Stimulated activated CD4-positive, alpha-beta T cell treated with anti-CD3 and anti-CD28 coated beads, Interleukin-4, amount 100 ng/mL, for 48 hours (primary cell): ENCODE measurements at regions not wholly inside any gene's neighbourhood (a gene's known extent, or its start where the extent isn't known, plus 50 kb on each side); places are given as distances from the start of the nearest gene placed in this dataset.
A peak's percentile ranks its signal among the peaks of the same experiment; 100 is the strongest.
"Not testable (repeated sequence)": the region's sequence is repeated elsewhere in the genome, so short reads cannot be mapped to it uniquely, and the experiment has no call there.

Experiments used
- DNase-seq, 2 donors: peaks; one replicate each; pipeline ENCODE4 v3.0.0-alpha.2; 2020; ENCODE audit warnings: low read depth in 2 of 2

GRCh38 chr7:131961054-131961680, 404.7 kb upstream of the PODXL start:
- no peak for DNase-seq

GRCh38 chr7:131959106-131959812, 402.8 kb upstream of the PODXL start:
- DNase-seq = no peak

- DNase-seq = no peak
Observed at GRCh38 chr7:131957338-131958020, 401.1 kb upstream of the PODXL start.

DNA sequence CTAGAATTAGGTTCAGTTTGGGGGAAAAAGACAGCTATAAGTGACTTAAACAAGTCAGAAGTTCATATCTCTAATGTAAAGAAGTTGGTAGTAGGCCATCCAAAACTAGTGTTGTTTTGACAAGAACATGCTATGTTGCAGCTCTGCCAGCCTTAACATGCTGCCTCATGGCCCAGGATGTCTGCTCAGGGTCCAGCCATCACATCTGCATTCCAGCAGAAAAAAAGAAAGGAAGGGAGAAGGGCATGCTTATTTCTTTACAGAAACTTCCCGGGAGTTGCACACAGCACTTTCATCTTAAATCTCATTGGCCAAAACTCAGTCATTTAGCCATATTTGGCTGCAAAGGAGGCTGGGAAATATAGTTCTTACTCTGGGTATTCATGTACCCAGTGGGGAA, 400.4 kb upstream of the PODXL start:
- no peak for DNase-seq

- DNase-seq = no peak
Observed at GRCh38 chr7:131955679-131956078, 399.3 kb upstream of the PODXL start.

DNA sequence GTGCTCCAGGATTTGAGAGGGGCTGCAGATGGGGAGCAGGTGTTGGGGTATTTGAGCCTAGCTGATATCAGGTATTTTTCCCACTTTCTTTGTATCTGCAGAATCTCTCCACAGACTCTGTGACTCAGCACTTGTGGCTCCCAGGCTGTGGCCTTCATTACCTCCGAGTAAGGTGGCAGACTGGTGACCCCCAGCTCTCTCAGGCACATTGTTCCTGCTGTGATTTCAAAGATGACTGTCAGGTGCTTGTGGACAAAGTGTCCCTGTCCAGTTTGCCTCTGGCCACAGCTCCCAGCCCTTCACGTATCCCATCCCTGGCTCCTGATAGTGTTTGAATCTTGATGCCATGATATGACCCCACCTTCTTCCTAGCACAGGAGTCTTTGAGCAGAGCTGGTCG, 396.8 kb upstream of the PODXL start:
- no peak for DNase-seq

GRCh38 chr7:131952365-131952764, 395.9 kb upstream of the PODXL start:
- DNase-seq = no peak

- DNase-seq = no peak
Observed at GRCh38 chr7:131950758-131951157, 394.3 kb upstream of the PODXL start.

DNA sequence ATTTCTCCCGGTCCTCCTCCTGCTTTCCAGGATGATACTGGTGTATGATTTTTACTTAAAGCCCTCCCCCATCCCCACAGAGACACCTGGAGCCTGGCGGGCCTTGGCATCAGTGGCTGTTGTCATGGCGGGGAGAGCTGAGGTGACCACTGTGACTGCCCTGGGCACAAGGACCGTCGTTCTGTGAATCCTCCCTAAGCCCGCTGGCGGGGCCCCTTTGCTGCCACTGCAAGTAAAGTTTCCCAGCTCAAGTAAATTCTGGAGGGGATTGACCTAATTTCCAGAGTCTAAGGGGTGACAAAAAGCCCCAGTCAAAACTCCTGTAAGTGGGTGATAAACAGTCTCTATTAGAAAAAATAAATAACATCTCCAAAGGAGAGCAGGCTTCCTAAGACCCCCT, 393.2 kb upstream of the PODXL start:
- no peak for DNase-seq

GRCh38 chr7:131948434-131949053, 392.1 kb upstream of the PODXL start:
- no peak for DNase-seq

- no peak for DNase-seq
Observed at GRCh38 chr7:131947661-131948060, 391.2 kb upstream of the PODXL start.

DNA sequence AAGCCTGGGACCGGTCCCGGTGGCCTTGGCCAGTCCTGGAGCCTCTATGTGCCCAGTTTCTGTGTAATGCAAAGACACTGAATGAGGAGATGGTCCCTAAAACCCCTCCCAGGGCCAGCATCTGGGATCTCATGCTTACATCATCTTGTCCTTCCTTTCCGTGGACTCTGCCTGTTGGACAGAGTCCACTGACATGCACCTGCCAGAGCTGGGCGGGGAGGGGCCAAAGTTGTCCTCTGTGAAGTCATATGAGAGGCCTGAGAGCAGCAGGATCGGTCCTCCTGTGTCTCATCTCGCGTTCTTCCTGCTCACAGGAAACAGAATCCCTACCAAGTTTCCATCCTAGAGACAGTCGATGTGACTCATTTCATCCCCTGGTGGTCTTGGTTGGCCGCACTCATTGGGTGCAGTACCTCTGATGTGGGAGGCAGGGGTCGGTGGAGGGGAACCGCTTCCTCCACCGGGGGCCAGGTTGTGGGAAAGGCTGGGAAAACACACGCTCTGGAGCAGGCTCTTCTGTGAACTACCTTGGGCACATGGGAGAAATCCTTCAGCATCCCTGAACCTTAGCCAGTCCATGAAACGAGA, 389.6 kb upstream of the PODXL start:
- DNase-seq = no peak

GRCh38 chr7:131945313-131945911, 389.0 kb upstream of the PODXL start:
- peak; percentile 19 to 39 for DNase-seq

GRCh38 chr7:131944556-131945069, 388.2 kb upstream of the PODXL start:
- DNase-seq = no peak

DNA sequence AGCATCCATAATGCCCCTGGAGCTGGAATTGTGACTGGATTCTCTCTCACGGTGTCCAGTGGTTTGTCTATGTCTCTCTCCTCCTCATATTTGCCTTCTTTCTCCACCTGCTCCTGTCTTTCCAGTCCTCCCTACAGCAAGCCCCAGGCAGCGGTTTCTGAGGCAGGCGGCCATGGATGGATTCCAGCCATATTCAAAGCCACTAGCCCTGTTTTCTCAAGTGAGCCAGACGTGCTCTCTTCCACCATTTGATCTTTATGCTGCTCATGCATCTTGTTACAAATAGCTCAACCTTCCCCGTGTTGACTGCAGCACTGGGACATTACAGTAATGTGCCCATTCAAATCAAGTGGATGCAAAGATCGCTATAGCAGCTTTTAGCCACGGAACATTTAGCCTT, 387.2 kb upstream of the PODXL start:
- DNase-seq = no peak

DNA sequence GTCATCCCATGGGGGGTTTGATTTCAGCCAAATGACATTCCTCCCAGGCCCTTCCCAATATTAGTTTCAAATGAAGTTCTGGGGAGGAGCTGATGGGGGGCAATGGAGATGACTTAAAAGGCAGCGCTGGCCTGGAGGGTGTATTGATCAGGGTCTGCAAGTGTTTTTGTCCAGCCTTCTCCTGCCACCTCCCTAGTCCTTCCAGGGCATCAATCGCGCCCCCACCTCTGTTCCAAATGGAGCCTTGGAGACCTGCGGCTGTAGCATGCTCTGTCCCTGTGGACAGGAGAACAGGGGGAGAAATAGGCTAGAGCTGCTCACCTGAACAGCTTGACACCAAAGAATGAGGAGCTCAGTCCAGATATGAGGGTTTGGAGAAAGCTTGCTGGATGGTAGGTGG, 386.8 kb upstream of the PODXL start:
- no peak for DNase-seq

GRCh38 chr7:131942287-131943150, 386.1 kb upstream of the PODXL start:
- no peak for DNase-seq

GRCh38 chr7:131941291-131941690, 384.9 kb upstream of the PODXL start:
- no peak for DNase-seq

DNA sequence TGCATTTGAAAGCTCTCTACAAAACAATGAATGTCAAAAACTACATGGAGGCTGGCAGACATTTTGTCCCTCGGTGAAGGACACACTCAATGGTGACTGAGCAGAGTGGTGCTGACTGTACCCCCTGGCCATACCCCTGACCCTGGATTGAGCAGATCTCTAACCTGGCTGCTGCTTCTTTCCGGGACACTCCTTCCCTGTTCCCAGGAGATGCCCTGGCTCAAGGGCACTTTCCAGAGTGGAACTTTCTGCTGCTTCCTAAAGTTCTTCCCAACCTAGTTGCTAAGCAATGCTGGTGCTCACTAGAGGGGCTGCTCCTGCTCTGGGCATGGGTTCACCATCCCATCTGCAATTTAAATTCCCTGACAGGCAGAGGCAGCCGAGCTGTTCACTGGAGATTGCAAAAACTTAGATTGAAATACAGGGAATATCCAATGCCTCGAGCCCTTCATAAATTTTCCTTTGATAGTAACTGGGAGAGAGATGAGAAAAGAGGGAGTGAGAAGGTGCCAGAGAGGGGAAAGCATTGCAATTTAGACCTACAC, 384.3 kb upstream of the PODXL start:
- DNase-seq = no peak

- not testable (repeated sequence) for DNase-seq
Observed at GRCh38 chr7:131938788-131939187, 382.4 kb upstream of the PODXL start.
